Duodenal mucosa (tissue), 2 donors: ENCODE measurements at regions not wholly inside any gene's neighbourhood (a gene's known extent, or its start where the extent isn't known, plus 50 kb on each side); places are given as distances from the start of the nearest gene placed in this dataset.

Experiments
- H3K27ac ChIP-seq: one replicate; pipeline ENCODE4 v1.7.0; 2013; ENCODE audit warnings: low read depth, low read length
- H3K27me3 ChIP-seq, 2 donors: one replicate each; pipeline ENCODE4 v1.7.0; 2013; ENCODE audit warnings: low read length in 2 of 2, control low read depth in 1 of 2; ENCODE audit not compliant: insufficient read depth in 2 of 2, control insufficient read depth in 1 of 2
- H3K36me3 ChIP-seq, 2 donors: one replicate each; pipeline ENCODE4 v1.7.0; 2013; ENCODE audit warnings: low read length in 2 of 2, control low read depth in 1 of 2; ENCODE audit not compliant: insufficient read depth in 2 of 2, control insufficient read depth in 1 of 2
- H3K4me1 ChIP-seq, 2 donors: one replicate each; pipeline ENCODE4 v1.7.0; 2013; ENCODE audit warnings: low read length in 2 of 2, control low read depth in 1 of 2; ENCODE audit not compliant: insufficient read depth in 2 of 2, control insufficient read depth in 1 of 2
- H3K4me3 ChIP-seq, 2 donors: one replicate each; pipeline ENCODE4 v1.7.0; 2013; ENCODE audit warnings: low read length in 2 of 2, low read depth in 1 of 2
- H3K9ac ChIP-seq, 2 donors: one replicate each; pipeline ENCODE4 v1.7.0; 2013; ENCODE audit warnings: low read length in 2 of 2, low read depth in 1 of 2
- H3K9me3 ChIP-seq, 2 donors: one replicate each; pipeline ENCODE4 v1.7.0; 2013; ENCODE audit warnings: low read length in 2 of 2, control low read depth in 1 of 2; ENCODE audit not compliant: control insufficient read depth in 1 of 2

DNA sequence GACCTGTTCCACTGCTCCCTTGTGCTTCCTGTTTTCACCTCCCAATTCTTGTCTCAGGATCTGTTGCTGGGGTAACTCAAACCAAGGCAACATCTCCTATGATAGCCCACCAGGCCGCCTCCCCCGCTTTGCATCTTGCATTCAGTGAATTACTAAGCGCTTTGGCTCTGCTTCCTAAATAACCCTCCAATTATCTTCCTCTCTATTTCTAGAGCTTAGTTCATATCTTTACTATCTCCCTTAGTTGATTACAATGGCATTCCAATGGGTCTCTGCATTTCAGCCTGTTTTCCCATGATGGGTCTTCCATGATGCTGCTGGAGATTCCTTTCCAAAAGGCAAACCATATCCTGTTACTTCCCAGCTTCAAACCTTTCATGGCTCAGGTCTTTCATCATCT, 117.2 kb upstream of the FERMT1 start:
- Histone ChIP-seq H3K9ac (no peak overlapping the region), H3K9me3 (no peaks in the 10 kb centered on the region), H3K27ac (no peak overlapping the region), H3K4me3 (no peak overlapping the region), H3K4me1 (peaks cover 0 to 3% of the 10 kb centered on the region in 2 donors), H3K27me3 (no peaks in the 10 kb centered on the region), H3K36me3 (no peaks in the 10 kb centered on the region)

DNA sequence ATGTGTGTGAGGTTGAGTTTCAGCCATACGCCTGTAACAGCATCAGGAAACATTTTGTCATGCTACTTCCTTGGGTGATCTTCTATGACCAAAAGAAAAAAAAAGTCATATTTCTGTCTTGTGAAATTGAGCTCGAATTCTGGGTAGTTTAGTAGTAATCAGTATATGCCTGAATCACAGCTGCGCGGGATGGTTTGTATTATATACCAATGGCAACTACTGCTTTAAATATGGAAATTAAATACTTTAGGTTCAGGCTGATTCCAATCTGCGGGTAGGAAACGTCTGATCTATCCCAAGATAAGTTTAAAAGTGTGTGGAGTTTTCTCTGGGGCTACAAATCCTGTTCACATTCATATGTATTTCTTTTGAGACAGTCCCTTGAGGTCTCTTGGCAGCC, 115.6 kb upstream of the FERMT1 start:
- peaks cover 0 to 3% of the 10 kb centered on the region in 2 donors for H3K4me1 ChIP-seq
- H3K9me3 ChIP-seq, result no peaks in the 10 kb centered on the region
- no peak overlapping the region for H3K4me3 ChIP-seq

DNA sequence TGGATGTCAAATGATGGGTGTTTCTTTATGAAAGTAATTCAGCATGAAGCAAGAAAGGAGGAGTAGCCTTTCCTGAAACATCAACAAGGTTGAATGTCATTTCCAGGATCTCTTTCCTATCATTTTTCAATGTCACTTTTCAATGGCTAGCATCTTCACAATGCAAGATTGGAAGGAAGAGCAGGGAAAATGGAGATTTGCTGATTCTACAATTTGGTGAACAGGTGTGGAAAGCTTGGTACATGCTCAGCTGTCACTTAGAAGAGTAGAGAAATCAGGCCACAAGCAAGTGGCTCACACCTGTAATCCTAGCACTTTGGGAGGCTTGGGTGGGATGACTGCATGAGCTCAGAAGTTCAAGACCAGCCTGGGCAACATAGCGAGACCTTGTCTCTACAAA, 112.7 kb upstream of the FERMT1 start:
- Histone ChIP-seq H3K27ac (no peak overlapping the region), H3K4me3 (no peak overlapping the region), H3K9me3 (no peaks in the 10 kb centered on the region), H3K27me3 (no peaks in the 10 kb centered on the region), H3K4me1 (peaks cover 0 to 3% of the 10 kb centered on the region in 2 donors), H3K9ac (no peak overlapping the region), H3K36me3 (no peaks in the 10 kb centered on the region)

More for the DNA sequence above, 115.6 kb upstream of the FERMT1 start:
- Histone ChIP-seq H3K9ac (no peak overlapping the region), H3K36me3 (no peaks in the 10 kb centered on the region), H3K27me3 (no peaks in the 10 kb centered on the region), H3K27ac (no peak overlapping the region)

DNA sequence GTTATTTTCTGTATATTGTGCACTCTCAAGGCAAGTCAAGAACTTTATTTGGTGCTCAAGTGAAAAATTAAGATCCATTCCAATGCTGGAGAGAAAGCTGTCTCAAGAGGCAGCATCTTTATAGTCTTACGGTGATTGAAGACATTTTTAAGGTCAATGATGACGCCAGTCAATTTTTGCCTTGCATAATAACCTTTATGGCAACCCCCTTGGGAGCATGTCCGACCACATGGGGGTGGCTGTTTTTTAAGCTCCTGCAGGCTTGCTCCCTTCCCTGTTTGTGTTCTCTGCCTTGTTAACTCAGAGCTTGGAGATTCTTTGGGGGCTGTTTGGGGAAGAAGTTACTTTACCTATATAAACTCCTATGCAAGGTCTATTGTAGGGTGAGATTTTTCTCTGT, 109.6 kb upstream of the FERMT1 start:
- Histone ChIP-seq H3K36me3 (no peaks in the 10 kb centered on the region), H3K27me3 (no peaks in the 10 kb centered on the region), H3K4me3 (no peak overlapping the region), H3K27ac (no peak overlapping the region), H3K9ac (no peak overlapping the region), H3K9me3 (no peaks in the 10 kb centered on the region), H3K4me1 (no peaks in the 10 kb centered on the region)

DNA sequence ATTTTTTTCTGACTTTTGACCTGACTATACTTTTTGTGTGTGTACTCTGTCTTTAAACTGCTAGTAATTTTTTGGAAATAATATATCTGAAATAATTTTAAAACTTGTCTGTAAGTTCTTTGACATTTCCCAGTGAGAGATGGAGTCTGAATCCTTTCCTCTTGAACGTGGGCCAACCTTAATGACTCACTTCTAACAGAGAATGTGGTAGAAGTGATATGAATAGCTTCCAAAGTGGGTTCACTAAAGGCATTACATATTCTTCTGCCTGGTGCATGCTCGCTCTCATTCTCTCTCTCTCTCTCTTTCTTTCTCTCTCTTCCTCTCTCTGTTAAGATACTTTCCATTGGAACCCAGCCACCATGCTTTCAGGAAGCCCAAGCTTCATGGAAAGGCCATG, 108.7 kb upstream of the FERMT1 start:
- Histone ChIP-seq H3K27me3 (no peaks in the 10 kb centered on the region), H3K27ac (no peak overlapping the region), H3K9ac (no peak overlapping the region), H3K9me3 (no peaks in the 10 kb centered on the region), H3K4me3 (no peak overlapping the region), H3K4me1 (no peaks in the 10 kb centered on the region), H3K36me3 (no peaks in the 10 kb centered on the region)

DNA sequence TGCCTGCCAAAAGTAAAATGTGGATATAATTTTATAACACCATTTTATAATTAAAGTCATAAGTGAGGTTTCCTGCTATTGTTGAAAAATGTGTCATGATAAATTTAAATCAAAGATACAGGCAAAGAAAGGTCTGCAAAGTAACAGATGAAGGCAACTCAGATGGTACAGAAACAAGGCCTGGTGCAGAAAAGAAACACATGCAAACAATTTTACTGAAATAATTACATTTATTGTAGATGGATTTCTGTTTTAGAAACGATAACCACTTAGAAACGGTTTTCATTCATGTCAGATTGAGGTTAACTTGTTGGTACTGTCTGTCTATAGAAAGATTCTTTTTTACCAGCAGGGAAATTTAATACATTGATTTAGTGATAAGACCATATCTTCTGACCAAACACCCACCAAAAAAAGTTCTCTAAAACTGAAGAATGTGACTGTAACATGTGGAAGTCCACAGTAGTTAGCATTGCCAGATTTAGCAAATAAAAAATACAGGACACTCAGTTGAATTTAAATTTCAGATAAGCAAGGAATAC, 105.5 kb upstream of the FERMT1 start:
- no peaks in the 10 kb centered on the region for H3K4me1 ChIP-seq
- no peak overlapping the region for H3K9ac ChIP-seq
- no peak overlapping the region for H3K27ac ChIP-seq
- no peaks in the 10 kb centered on the region for H3K27me3 ChIP-seq
- H3K4me3 ChIP-seq, result no peak overlapping the region
- no peaks in the 10 kb centered on the region for H3K9me3 ChIP-seq
- no peaks in the 10 kb centered on the region for H3K36me3 ChIP-seq

DNA sequence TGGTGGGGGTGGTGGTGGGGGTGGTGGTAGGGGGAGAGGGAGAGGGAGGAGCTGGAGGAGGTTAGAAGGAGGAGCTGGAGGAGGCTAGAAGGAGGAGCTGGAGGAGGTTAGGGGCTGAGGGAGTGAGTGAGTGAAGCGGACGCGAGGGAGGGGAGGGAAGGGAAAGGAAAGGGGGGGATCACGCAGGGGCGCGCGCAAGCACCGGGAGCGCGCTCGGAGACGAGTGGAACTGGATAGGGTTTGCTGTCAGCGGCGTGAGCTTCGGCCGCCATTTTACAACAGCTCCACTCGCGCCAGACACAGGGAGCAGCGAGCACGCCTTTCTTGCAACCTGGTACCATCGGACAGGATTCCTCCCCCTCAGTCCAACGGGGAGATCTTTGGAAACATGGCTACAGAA, 90.5 kb upstream of the FERMT1 start:
- Histone ChIP-seq H3K36me3 (no peaks in the 10 kb centered on the region), H3K9me3 (no peaks in the 10 kb centered on the region), H3K9ac (no peak overlapping the region), H3K4me1 (no peaks in the 10 kb centered on the region), H3K27ac (no peak overlapping the region), H3K27me3 (no peaks in the 10 kb centered on the region), H3K4me3 (no peak overlapping the region)

DNA sequence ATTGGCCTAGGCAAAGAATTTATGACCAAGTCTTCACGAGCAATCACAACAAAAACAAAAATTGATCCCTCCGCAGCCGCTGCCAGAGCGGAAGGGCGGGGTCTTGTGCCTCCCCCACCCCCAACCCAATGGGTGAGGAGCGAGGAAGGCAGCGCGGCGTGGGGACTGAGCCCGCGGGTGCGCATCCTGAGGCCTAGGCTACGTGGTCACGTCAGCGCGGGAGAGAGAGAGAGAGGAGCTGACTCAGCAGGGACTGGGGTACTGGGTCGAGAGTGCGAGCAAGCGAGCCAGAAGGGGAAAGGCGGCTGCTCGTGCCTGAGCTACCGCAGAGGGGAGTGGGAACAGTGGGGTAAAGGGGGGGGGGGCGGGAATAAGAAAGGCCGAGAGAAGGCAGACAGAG, 90.1 kb upstream of the FERMT1 start:
- Histone ChIP-seq H3K27ac (no peak overlapping the region), H3K4me1 (no peaks in the 10 kb centered on the region), H3K4me3 (no peak overlapping the region), H3K9ac (no peak overlapping the region), H3K27me3 (no peaks in the 10 kb centered on the region), H3K9me3 (no peaks in the 10 kb centered on the region), H3K36me3 (no peaks in the 10 kb centered on the region)

DNA sequence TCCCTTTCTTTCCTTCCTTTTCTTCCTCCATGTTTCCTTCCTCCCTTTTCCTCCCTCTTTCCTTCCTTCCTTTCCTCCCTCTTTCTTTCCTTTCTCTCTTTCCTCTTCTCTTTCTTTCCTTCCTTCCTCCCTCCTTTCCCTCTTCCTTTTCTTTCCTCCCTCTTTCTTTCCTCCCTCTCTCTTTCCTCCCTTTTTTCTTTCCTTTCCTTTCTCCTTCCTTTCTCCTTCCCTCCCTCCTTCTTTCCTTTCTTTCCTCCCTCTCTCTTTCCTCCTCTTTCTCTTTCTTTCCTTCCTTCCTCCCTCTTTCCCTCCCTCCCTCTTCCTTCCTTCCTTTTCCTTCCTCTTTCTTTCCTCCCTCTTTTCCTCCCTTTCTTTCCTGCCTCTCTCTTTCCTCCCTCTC, 86.3 kb upstream of the FERMT1 start:
- no peak overlapping the region for H3K4me3 ChIP-seq
- H3K4me1 ChIP-seq, result no peaks in the 10 kb centered on the region
- H3K36me3 ChIP-seq, result no peaks in the 10 kb centered on the region
- H3K9ac ChIP-seq, result no peak overlapping the region
- H3K27ac ChIP-seq, result no peak overlapping the region
- H3K9me3 ChIP-seq, result no peaks in the 10 kb centered on the region
- no peaks in the 10 kb centered on the region for H3K27me3 ChIP-seq

DNA sequence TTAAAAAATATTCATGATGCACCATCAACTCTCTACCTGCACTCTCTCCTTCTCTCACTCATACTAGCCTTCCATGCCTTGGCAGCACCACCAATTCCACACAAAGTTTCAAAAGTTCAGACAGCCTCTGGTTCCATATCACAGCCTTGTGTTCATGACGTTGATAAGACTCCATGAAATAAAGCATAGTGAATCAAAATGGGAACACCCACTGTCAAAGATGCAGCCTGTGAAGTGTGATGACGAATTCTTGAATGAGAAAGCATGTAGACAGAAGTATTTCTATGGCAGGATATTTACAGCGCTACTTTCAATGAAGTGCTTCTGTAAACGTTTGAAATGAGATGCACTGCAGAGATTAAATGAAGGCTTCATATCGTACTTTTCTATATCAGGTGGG, 77.3 kb upstream of the FERMT1 start:
- Histone ChIP-seq H3K27ac (no peak overlapping the region), H3K4me3 (no peak overlapping the region), H3K36me3 (no peaks in the 10 kb centered on the region), H3K9me3 (no peaks in the 10 kb centered on the region), H3K9ac (no peak overlapping the region), H3K27me3 (no peaks in the 10 kb centered on the region), H3K4me1 (no peaks in the 10 kb centered on the region)

DNA sequence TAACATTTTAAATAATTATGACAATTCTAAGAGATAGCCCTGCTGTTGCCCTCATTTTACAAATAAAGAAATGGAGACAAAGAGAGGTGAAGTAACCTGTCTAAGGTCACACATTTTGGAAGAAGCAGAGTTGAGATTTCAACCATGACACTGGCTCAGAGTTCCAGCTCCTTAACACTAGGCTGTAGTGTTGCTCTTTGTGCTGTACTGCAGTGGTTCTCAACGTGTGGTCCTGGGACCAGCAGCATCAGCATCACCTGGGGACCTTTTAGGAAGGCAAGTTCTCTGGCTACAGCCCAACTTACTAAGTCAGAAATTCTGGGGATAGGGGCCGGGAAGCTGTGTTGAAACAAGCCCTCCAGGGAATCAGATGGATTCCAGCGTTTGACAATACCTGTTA, 62.4 kb upstream of the FERMT1 start:
- peaks cover 0 to 3% of the 10 kb centered on the region in 2 donors for H3K27me3 ChIP-seq
- H3K4me3 ChIP-seq, result no peak overlapping the region
- peaks cover 10 to 15% of the 10 kb centered on the region in 2 donors for H3K4me1 ChIP-seq
- H3K9ac ChIP-seq, result no peak overlapping the region
- H3K9me3 ChIP-seq, result no peaks in the 10 kb centered on the region
- no peaks in the 10 kb centered on the region for H3K36me3 ChIP-seq
- no peak overlapping the region for H3K27ac ChIP-seq
